NCI-H526 (cell line): ENCODE measurements at regions not wholly inside any gene's neighbourhood (a gene's known extent, or its start where the extent isn't known, plus 50 kb on each side); places are given as distances from the start of the nearest gene placed in this dataset.
A peak's percentile ranks its signal among the peaks of the same experiment; 100 is the strongest.
"Not testable (repeated sequence)": the region's sequence is repeated elsewhere in the genome, so short reads cannot be mapped to it uniquely, and the experiment has no call there.

ENCODE experiments used
- DNase-seq, 2 experiments: peaks; one replicate each; lab custom pipeline; 2025; lab: John Stamatoyannopoulos, UW

- no peak for DNase-seq
These were observed 196.5 kb upstream of the STK26 start for GRCh38 chrX:131826572-131826971.

- peak in 1 of 2 experiments; percentile 10 for DNase-seq
These were observed 195.2 kb upstream of the STK26 start for GRCh38 chrX:131827935-131828334.

GRCh38 chrX:131828482-131828881 lies 194.6 kb upstream of the STK26 start:
- DNase-seq: peak in 1 of 2 experiments; percentile 3

- DNase-seq: peak; percentile 94 to 95
These were observed 192.5 kb upstream of the STK26 start for GRCh38 chrX:131830400-131831184.

- no peak for DNase-seq
These were observed 191.9 kb upstream of the STK26 start for GRCh38 chrX:131831185-131831520.

GRCh38 chrX:131836161-131836560 lies 186.9 kb upstream of the STK26 start:
- DNase-seq: no peak

GRCh38 chrX:131837325-131837724 lies 185.8 kb upstream of the STK26 start:
- no peak for DNase-seq

- DNase-seq: no peak
These were observed 182.2 kb upstream of the STK26 start for GRCh38 chrX:131840799-131841495.

- DNase-seq: peak; percentile 17 to 58
These were observed 181.3 kb upstream of the STK26 start for GRCh38 chrX:131841496-131842437.

- DNase-seq: no peak
These were observed 179.1 kb upstream of the STK26 start for GRCh38 chrX:131843987-131844386.

GRCh38 chrX:131845201-131845600 lies 177.9 kb upstream of the STK26 start:
- DNase-seq: no peak

- no peak for DNase-seq
These were observed 177.3 kb upstream of the STK26 start for GRCh38 chrX:131845771-131846170.

GRCh38 chrX:131850964-131851363 lies 172.1 kb upstream of the STK26 start:
- not testable (repeated sequence) for DNase-seq

GRCh38 chrX:131853440-131853839 lies 169.7 kb upstream of the STK26 start:
- no peak for DNase-seq

- peak in 1 of 2 experiments; percentile 2 for DNase-seq
These were observed 168.5 kb upstream of the STK26 start for GRCh38 chrX:131854581-131854980.

- no peak for DNase-seq
These were observed 161.9 kb upstream of the STK26 start for GRCh38 chrX:131861088-131861787.

- no peak for DNase-seq
These were observed 160.8 kb upstream of the STK26 start for GRCh38 chrX:131862321-131862720.

GRCh38 chrX:131869182-131869581 lies 153.9 kb upstream of the STK26 start:
- DNase-seq: no peak

- DNase-seq: no peak
These were observed 148.8 kb upstream of the STK26 start for GRCh38 chrX:131874300-131874699.

- not testable (repeated sequence) for DNase-seq
These were observed 147.3 kb upstream of the STK26 start for GRCh38 chrX:131875827-131876226.

GRCh38 chrX:131881194-131881593 lies 141.9 kb upstream of the STK26 start:
- no peak for DNase-seq

GRCh38 chrX:131885042-131885441 lies 138.1 kb upstream of the STK26 start:
- DNase-seq: not testable (repeated sequence)
